Peyer's patch (tissue), 4 donors: ENCODE measurements at regions not wholly inside any gene's neighbourhood (a gene's known extent, or its start where the extent isn't known, plus 50 kb on each side); places are given as distances from the start of the nearest gene placed in this dataset.

Experiments used
- CTCF ChIP-seq, 6 experiments: fragments of 450-650 bp in 4 of 6; fragments of 200-600 bp in 2 of 6; sonication (generic) in 1 of 6; IDR thresholded peaks; one replicate each; pipeline ENCODE4 v1.5.1; 2017 to 2019; ENCODE audit warnings: antibody characterized with exemption in 6 of 6, mild to moderate bottlenecking in 3 of 6, moderate library complexity in 1 of 6
- POLR2A ChIP-seq, 2 donors: fragments of 450-650 bp; IDR thresholded peaks; one replicate each; pipeline ENCODE4 v1.5.1; 2017; ENCODE audit warnings: antibody characterized with exemption in 2 of 2, mild to moderate bottlenecking in 2 of 2, moderate library complexity in 2 of 2

GRCh38 chr6:168877821-168878282, 375.8 kb downstream of the THBS2 start:
- no peak for TF ChIP-seq POLR2A (IDR thresholded peaks at IDR 0.05)
- peak in 2 of 6 experiments; percentile 18 to 22 for TF ChIP-seq CTCF (IDR thresholded peaks at IDR 0.05)
